WI38 (cell line): ENCODE measurements at regions not wholly inside any gene's neighbourhood (a gene's known extent, or its start where the extent isn't known, plus 50 kb on each side); places are given as distances from the start of the nearest gene placed in this dataset.

ENCODE experiments used
- H3K4me3 ChIP-seq: 2 replicates; pipeline ENCODE4 v1.5.1; 2011; ENCODE audit warnings: low read depth, mild to moderate bottlenecking, control low read depth, low read length
- TF ChIP-seq, protein P1 (sequence below): IDR thresholded peaks from 2 replicates; pipeline ENCODE4 v1.5.1; 2012; ENCODE audit warnings: low read depth, mild to moderate bottlenecking, control low read depth, low read length

DNA sequence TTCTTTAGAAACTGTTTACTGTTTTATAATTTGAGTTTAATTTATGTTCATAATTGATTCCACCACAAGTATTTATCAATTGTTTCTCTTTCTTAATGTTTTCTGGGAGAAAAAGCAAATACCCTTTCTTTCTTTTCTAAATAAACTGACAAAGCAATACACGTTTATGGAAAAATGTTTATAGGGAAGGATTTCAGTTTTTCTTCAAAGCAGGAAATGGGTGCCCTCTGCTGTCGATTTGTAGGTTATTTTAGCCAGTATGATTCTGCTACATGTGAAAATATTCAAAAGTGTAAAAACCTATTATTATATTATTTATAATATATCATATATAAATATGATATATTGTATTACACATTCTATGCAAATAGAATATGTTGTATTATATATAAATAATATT lies 921.0 kb upstream of the ROBO1 start:
- TF ChIP-seq, protein P1, sequence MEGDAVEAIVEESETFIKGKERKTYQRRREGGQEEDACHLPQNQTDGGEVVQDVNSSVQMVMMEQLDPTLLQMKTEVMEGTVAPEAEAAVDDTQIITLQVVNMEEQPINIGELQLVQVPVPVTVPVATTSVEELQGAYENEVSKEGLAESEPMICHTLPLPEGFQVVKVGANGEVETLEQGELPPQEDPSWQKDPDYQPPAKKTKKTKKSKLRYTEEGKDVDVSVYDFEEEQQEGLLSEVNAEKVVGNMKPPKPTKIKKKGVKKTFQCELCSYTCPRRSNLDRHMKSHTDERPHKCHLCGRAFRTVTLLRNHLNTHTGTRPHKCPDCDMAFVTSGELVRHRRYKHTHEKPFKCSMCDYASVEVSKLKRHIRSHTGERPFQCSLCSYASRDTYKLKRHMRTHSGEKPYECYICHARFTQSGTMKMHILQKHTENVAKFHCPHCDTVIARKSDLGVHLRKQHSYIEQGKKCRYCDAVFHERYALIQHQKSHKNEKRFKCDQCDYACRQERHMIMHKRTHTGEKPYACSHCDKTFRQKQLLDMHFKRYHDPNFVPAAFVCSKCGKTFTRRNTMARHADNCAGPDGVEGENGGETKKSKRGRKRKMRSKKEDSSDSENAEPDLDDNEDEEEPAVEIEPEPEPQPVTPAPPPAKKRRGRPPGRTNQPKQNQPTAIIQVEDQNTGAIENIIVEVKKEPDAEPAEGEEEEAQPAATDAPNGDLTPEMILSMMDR = no peak
- H3K4me3 ChIP-seq = no peak overlapping the region

DNA sequence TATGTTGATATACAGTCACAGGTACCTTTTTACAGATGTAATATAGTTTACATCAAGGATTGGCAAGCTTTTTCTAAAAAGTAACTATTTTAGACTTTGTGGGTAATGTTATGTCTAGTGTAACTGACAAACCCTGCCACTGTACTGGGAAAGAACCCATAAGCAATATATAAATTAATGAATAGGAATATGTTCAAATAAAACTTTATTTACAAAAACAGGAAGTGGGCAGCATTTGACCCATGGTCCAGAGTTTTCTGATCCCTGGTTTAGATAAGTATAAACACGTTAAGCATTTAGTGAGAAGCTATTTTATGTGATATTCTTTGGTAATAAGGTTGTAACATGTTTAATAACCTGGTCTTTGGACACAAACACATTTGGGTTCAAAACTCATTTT lies 915.2 kb upstream of the ROBO1 start:
- TF ChIP-seq, protein P1 = no peak
- H3K4me3 ChIP-seq = no peak overlapping the region

- no peak overlapping the region for H3K4me3 ChIP-seq
- TF ChIP-seq, protein P1 = no peak
Measured at GRCh38 chr3:80682235-80682634, 914.4 kb upstream of the ROBO1 start.

DNA sequence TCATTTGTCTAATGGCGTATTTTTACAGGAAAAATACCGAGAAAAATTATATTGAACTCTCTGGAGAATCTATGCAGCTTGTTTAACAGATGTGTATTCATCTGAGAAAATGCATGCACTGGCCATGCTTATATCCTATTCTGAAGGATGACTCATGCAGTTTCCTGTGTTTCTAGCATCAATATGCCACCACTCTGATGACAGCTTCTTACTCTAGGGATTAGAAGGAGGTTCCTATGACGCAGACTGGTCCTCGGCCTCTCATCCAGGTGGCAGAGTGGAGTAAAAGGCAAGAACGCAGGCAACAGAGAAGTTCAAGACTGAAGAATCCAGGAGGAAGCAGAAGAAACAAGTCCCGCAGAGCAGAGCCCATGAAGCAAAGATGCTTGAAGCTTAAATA lies 910.0 kb upstream of the ROBO1 start:
- H3K4me3 ChIP-seq = no peak overlapping the region
- TF ChIP-seq, protein P1 = no peak

DNA sequence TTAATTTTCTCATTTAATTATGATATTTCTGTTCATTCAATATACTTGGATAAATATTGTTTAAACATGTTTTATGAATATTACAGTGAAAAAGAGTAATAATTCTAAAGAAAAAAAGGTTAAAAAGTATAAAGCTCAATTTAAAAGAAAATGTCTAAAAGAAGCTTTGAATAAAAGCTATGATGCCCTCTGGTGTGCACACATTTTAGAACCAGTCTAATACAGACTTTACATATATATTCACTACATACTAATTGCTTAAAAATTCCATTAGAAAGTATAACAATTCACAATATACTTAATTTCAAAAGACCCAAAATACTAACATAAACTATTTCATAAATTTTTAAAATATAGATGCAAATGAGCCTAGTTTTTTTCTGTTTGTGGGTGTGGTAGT lies 909.1 kb upstream of the ROBO1 start:
- no peak overlapping the region for H3K4me3 ChIP-seq

GRCh38 chr3:80676261-80676660 lies 908.5 kb upstream of the ROBO1 start:
- no peak overlapping the region for H3K4me3 ChIP-seq
- TF ChIP-seq, protein P1 = no peak

More for the DNA sequence above, 909.1 kb upstream of the ROBO1 start:
- TF ChIP-seq, protein P1 = no peak

- TF ChIP-seq, protein P1 = no peak
- H3K4me3 ChIP-seq = no peak overlapping the region
Measured at GRCh38 chr3:80675790-80676189, 908.0 kb upstream of the ROBO1 start.
